HG03521 (cell line): ENCODE measurements at regions not wholly inside any gene's neighbourhood (a gene's known extent, or its start where the extent isn't known, plus 50 kb on each side); places are given as distances from the start of the nearest gene placed in this dataset.
"Not testable (repeated sequence)": the region's sequence is repeated elsewhere in the genome, so short reads cannot be mapped to it uniquely, and the experiment has no call there.

ENCODE experiments used
- ATAC-seq: cut with Tn5 transposase; IDR thresholded peaks from one replicate; pipeline ENCODE4 v1.9.1; 2021; ENCODE audit warnings: mild to moderate bottlenecking, moderate library complexity; ENCODE audit not compliant: unreplicated experiment

- ATAC-seq = no peak
Measured at GRCh38 chr5:29230591-29230990, 1962.9 kb upstream of the CDH6 start.

- no peak for ATAC-seq
Measured at GRCh38 chr5:29229461-29229860, 1964.0 kb upstream of the CDH6 start.

GRCh38 chr5:29218138-29218537, 1975.3 kb upstream of the CDH6 start:
- ATAC-seq = no peak

- ATAC-seq = no peak
Measured at GRCh38 chr5:29214839-29215238, 1978.6 kb upstream of the CDH6 start.

- no peak for ATAC-seq
Measured at GRCh38 chr5:29213475-29213874, 1980.0 kb upstream of the CDH6 start.

DNA sequence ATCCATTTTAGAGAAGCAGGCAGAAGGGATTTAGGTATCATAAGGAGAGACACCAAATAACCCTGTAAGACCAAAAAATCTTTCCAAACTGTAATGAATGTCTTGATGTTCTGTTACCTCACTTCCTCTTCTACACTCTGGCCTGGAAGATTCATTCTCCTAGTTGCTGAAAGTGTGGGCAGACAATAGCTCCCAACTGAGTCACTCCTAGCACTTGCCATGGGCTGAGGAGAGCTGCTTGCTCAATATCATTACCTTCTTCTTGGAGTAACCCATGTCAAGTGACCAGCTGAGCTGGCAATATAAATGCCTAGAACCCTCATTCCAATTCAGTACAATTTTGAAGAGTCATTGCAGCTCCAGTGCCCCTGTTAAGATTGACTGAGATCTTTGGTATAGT, 1985.5 kb upstream of the CDH6 start:
- no peak for ATAC-seq

DNA sequence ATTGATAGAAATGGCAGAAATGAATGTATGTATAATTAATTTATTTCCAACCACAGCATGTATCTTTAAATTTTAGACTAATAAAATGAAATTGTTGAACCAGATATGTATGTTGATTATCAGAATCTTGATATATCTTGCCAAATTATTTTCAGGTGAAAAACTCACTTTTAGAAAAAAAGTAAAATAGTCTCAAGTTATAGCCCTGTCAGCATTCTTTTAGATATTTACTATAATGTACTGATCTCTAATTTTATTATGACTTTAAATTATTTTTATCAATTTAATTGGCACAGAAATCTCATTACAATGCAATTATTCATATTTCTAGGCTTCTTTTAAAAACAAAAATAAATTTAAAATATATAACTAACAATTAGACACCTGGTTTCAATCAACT, 1990.4 kb upstream of the CDH6 start:
- ATAC-seq = no peak

- ATAC-seq = no peak
Measured at GRCh38 chr5:29197631-29198454, 1995.6 kb upstream of the CDH6 start.

GRCh38 chr5:29193972-29194371, 1999.5 kb upstream of the CDH6 start:
- no peak for ATAC-seq

DNA sequence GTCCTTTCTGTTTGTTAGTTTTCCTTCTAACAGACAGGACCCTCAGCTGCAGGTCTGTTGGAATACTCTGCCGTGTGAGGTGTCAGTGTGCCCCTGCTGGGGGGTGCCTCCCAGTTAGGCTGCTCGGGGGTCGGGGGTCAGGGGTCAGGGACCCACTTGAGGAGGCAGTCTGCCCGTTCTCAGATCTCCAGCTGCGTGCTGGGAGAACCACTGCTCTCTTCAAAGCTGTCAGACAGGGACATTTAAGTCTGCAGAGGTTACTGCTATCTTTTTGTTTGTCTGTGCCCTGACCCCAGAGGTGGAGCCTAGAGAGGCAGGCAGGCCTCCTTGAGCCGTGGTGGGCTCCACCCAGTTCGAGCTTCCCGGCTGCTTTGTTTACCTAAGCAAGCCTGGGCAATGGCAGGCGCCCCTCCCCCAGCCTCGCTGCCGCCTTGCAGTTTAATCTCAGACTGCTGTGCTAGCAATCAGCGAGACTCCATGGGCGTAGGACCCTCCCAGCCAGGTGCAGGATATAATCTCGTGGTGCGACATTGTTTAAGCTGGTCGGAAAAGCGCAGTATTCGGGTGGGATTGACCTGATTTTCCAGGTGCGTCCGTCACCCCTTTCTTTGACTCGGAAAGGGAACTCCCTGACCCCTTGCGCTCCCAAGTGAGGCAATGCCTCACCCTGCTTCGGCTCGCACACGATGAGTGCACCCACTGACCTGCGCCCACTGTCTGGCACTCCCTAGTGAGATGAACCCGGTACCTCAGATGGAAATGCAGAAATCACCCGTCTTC, 2002.0 kb upstream of the CDH6 start:
- ATAC-seq = not testable (repeated sequence)

- not testable (repeated sequence) for ATAC-seq
Measured at GRCh38 chr5:29190398-29190797, 2003.1 kb upstream of the CDH6 start.

- ATAC-seq = not testable (repeated sequence)
Measured at GRCh38 chr5:29186380-29186779, 2007.1 kb upstream of the CDH6 start.

DNA sequence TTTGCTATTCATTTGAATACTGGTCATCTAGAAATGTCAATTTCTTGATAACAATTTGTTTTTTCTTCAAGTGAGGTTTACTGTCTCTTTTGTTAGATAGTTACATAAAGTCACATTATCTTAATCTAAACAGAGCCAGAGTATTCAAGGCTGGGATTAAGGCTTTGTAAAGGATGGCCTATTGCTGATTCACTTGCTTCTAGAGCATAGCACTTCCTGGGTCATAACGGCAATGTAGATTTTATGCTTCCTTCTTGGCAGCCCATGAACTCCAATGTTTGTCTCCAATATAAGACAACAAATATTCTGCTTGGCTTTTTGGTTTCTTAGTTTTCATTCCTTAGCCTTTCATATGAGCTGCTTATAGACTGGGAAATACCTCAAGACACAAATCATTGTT, 2007.9 kb upstream of the CDH6 start:
- no peak for ATAC-seq

- ATAC-seq = no peak
Measured at GRCh38 chr5:29175774-29176173, 2017.7 kb upstream of the CDH6 start.

GRCh38 chr5:29170599-29170998, 2022.9 kb upstream of the CDH6 start:
- no peak for ATAC-seq

GRCh38 chr5:29169886-29170285, 2023.6 kb upstream of the CDH6 start:
- ATAC-seq = no peak

- no peak for ATAC-seq
Measured at GRCh38 chr5:29162297-29162696, 2031.2 kb upstream of the CDH6 start.

DNA sequence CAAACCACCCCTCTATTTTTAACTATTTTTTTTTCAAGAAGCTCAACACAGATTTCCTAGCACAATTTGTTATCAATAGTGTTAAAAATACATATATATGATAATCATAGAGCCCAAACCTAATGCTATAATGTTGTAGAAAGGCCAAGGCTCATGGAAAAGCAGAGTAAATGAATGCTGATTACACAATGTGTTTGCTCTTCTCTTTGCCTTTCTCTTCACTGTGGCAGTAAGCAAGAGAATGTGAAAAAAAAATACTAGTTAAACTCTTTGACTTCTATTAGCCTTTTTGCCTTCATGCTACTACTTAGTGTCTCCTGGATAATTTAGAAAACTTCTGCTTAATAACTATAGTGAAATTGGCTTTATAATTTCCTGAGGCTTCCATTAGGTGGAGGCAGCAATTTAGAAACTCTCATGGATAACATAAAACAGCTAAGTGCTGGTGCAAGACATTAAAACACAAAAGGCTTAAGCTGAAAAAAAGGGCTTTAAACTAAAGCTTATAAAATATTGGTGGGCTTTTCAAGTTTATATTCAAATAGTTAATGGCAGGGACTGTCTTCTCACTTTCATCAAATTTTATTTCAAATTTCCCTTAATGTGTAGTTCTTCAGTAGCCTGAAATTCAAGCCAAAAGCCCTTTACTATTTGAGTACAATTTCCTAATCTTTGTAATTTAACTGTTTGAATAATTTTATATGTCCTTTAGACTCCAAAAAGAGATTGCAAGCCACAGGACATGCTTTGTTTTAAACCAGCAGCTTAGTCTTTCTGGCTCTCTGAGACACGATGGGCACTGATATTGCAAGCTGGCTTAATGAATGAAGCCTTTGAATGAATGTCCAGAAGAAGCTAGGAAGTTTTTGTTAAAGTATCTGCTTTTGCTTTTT, 2031.8 kb upstream of the CDH6 start:
- no peak for ATAC-seq

DNA sequence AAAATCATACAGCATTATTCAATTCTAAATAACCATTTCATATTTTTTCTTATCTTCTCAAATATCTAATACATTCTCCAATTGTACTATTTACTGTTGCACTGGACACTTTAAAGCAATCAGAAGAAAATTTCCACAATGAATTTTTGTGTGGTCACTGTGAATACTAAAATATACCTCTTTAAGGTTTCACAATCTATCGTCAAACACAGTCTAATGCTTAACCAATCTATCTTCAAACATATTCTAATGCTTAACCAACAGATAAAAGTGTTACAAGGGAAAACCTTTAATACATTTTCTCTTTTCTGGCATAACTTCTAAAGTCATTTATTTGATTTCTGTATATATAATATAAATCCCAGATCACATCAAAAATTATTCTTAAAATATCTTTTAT, 2035.5 kb upstream of the CDH6 start:
- ATAC-seq = no peak

DNA sequence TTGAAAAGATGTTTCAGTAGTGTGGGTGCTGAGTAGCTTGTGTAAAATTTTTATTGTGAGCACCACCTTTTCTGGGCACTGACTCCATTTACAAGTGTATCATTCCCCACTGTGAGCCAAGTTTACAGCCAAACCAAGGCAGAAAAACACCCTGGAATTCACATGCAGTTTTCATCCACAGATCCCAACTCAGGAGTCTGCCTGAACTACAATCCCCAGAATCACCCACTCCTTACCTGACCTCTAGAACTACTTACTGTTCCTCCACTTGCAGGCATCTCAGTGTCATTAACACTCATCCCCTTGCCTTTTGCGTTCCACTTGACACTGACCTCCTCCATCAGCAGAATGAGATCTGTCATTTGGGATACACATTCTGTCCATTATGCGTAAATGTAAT, 2042.6 kb upstream of the CDH6 start:
- no peak for ATAC-seq

DNA sequence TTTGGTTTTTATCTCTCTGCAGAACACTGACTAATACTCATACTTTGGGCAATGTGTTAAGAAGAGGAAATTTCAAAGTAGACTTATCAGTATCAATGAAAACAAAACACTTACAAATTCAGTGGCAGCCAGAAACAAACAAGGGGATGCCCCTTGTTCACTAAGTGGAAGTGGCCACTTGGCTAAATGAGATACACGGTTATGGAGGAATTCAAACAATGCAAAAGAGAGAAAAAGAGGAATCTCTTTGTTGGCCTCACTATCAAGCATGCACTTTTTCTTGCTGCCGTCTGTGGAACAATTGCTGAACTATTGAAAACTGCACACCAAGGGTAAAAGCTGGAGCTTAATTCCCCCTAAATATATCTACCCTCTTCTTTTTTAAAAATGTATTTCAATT, 2044.9 kb upstream of the CDH6 start:
- ATAC-seq = no peak
